Psoas muscle (tissue), 7 donors: ENCODE measurements at regions not wholly inside any gene's neighbourhood (a gene's known extent, or its start where the extent isn't known, plus 50 kb on each side); places are given as distances from the start of the nearest gene placed in this dataset.
A peak's percentile ranks its signal among the peaks of the same experiment; 100 is the strongest.

Source experiments
- ATAC-seq, 4 donors: fragments of 200-7000 bp; cut with Tn5 transposase; one replicate each; pipeline ENCODE4 v1.9.1; 2020; ENCODE audit warnings: moderate library complexity in 3 of 4, mild to moderate bottlenecking in 2 of 4
- DNase-seq, 2 donors: peaks; one replicate each; pipeline ENCODE4 v3.0.0-alpha.2; 2020
- H3K27ac ChIP-seq: fragments of 200-600 bp; one replicate; pipeline ENCODE4 v1.8.0; 2022
- H3K27me3 ChIP-seq, 3 donors: fragments of 200-600 bp in 1 of 3; one replicate each; pipeline versions ENCODE4 v1.6.1 to v1.8.0; 2013 to 2022; ENCODE audit warnings: low read length in 2 of 3, mild to moderate bottlenecking in 2 of 3, moderate library complexity in 1 of 3; ENCODE audit not compliant: insufficient read depth in 3 of 3
- H3K36me3 ChIP-seq, 2 donors: fragments of 200-600 bp in 1 of 2; one replicate each; pipeline versions ENCODE4 v1.6.1 to v1.8.0; 2013 to 2022; ENCODE audit warnings: low read depth in 1 of 2, mild to moderate bottlenecking in 1 of 2, moderate library complexity in 1 of 2; ENCODE audit not compliant: insufficient read depth in 1 of 2
- H3K4me1 ChIP-seq: fragments of 200-600 bp; one replicate; pipeline ENCODE4 v1.8.0; 2022
- H3K4me3 ChIP-seq: fragments of 200-600 bp; one replicate; pipeline ENCODE4 v1.8.0; 2022; ENCODE audit warnings: mild to moderate bottlenecking
- H3K9me3 ChIP-seq: fragments of 200-600 bp; one replicate; pipeline ENCODE4 v1.8.0; 2022
- CTCF ChIP-seq: fragments of 200-600 bp; IDR thresholded peaks from one replicate; pipeline ENCODE4 v1.8.0; 2022; ENCODE audit warnings: antibody characterized with exemption
- WGBS, 3 donors: extraction: QIAGEN DNeasy Blood & Tissue Kit; methylation state at CpG; one replicate each; pipeline versions ENCODE4 v1.1.6 to v1.1.7; 2013; 5-methylcytosine and 5-hydroxymethylcytosine counted together
- intact Hi-C, 2 donors: fragments of 100-400 bp; cut with DNase I; formaldehyde crosslinking; loops; one replicate each; pipeline versions ENCODE4 v1.11.0 to v1.14.2; 2022
- donor health status: healthy with polysubstance abuse.
- donor health status: DM: no; HTN: no; CAD: no; lungs with moderate emphysema.
- donor health status: Bipolar disorder and iron deficiency.
- donor health status: healthy.
- donor health status: DM: yes; HTN: yes; CAD: no.
- donor health status: DM: no; HTN: no; CAD: no.
- donor health status: DM: yes; HTN: yes; CAD: no.

GRCh38 chr3:6791161-6791560 is 69.8 kb upstream of the GRM7 start:
- no peak for TF ChIP-seq CTCF
- no peak overlapping the region for H3K27ac ChIP-seq
- no peaks in the 10 kb centered on the region for H3K4me1 ChIP-seq
- WGBS, 3 donors = 50 to 53% (median 51%) methylated on average over 2 of the region's 2 CpGs
- no peaks in the 10 kb centered on the region for H3K36me3 ChIP-seq
- no peak for ATAC-seq
- no peak for DNase-seq
- H3K9me3 ChIP-seq = no peaks in the 10 kb centered on the region
- no peak overlapping the region for H3K4me3 ChIP-seq
- H3K27me3 ChIP-seq = no peaks in the 10 kb centered on the region
- intact Hi-C loops = no loop called here

- Histone ChIP-seq H3K9me3 (no peaks in the 10 kb centered on the region), H3K4me3 (no peak overlapping the region), H3K27me3 (no peaks in the 10 kb centered on the region), H3K4me1 (no peaks in the 10 kb centered on the region), H3K36me3 (no peaks in the 10 kb centered on the region), H3K27ac (no peak overlapping the region)
- DNase-seq = no peak
- intact Hi-C loops = no loop called here
- WGBS, 3 donors = 54 to 63% (median 57%) methylated on average over 6 of the region's 6 CpGs
- no peak for ATAC-seq
- TF ChIP-seq CTCF = peak; percentile 44
Observed at GRCh38 chr3:6799264-6799915, 61.5 kb upstream of the GRM7 start.

- no peak for TF ChIP-seq CTCF
- H3K4me3 ChIP-seq = no peak overlapping the region
- DNase-seq = no peak
- 81 to 88% (median 87%) methylated on average over 3 of the region's 3 CpGs for WGBS, 3 donors
- no peaks in the 10 kb centered on the region for H3K36me3 ChIP-seq
- H3K9me3 ChIP-seq = no peaks in the 10 kb centered on the region
- H3K27ac ChIP-seq = no peak overlapping the region
- intact Hi-C loops = no loop called here
- no peak for ATAC-seq
- no peaks in the 10 kb centered on the region for H3K4me1 ChIP-seq
- H3K27me3 ChIP-seq = no peaks in the 10 kb centered on the region
Observed at GRCh38 chr3:6803619-6804018, 57.3 kb upstream of the GRM7 start.

- DNase-seq (no peak), ATAC-seq (no peak)
- Histone ChIP-seq H3K4me1 (no peaks in the 10 kb centered on the region), H3K27ac (no peak overlapping the region), H3K36me3 (no peaks in the 10 kb centered on the region), H3K9me3 (no peaks in the 10 kb centered on the region), H3K4me3 (no peak overlapping the region), H3K27me3 (no peaks in the 10 kb centered on the region)
- TF ChIP-seq CTCF = no peak
- WGBS, 3 donors = 36 to 54% (median 50%) methylated on average over 2 of the region's 2 CpGs
- intact Hi-C loops = no loop called here
Observed at GRCh38 chr3:6805236-6805635, 55.7 kb upstream of the GRM7 start.

GRCh38 chr3:6806991-6807390 is 53.9 kb upstream of the GRM7 start:
- 62 to 70% (median 66%) methylated on average over 3 of the region's 3 CpGs for WGBS, 3 donors
- Histone ChIP-seq H3K4me3 (no peak overlapping the region), H3K27ac (no peak overlapping the region), H3K36me3 (no peaks in the 10 kb centered on the region), H3K9me3 (no peaks in the 10 kb centered on the region), H3K4me1 (no peaks in the 10 kb centered on the region), H3K27me3 (no peaks in the 10 kb centered on the region)
- intact Hi-C loops = no loop called here
- no peak for ATAC-seq
- no peak for DNase-seq
- TF ChIP-seq CTCF = no peak
